Activated CD8-positive, alpha-beta T cell treated with anti-CD3 and anti-CD28 coated beads, Interleukin-2, amount 10 ng/mL, durations not matched to agents 7 days and 5 days (primary cell): ENCODE measurements at regions not wholly inside any gene's neighbourhood (a gene's known extent, or its start where the extent isn't known, plus 50 kb on each side); places are given as distances from the start of the nearest gene placed in this dataset.

Source experiments
- ATAC-seq: fragments of 150-1000 bp; cut with Tn5 transposase; one replicate; pipeline ENCODE4 v1.10.0; 2021; ENCODE audit warnings: moderate library complexity
- CTCF ChIA-PET: fragments of 350-600 bp; sonication (Branson Sonifier 250); formaldehyde crosslinking; loops from one replicate; lab custom pipeline; 2021; ENCODE audit warnings: antibody characterized with exemption; lab: Charles Lee
- POLR2A ChIA-PET: fragments of 350-600 bp; sonication (Branson Sonifier 250); formaldehyde crosslinking; loops from one replicate; lab custom pipeline; 2021; ENCODE audit warnings: antibody characterized with exemption; lab: Charles Lee
- DNase-seq: peaks from one replicate; pipeline ENCODE4 v3.0.0-alpha.2; 2020
- H3K27ac Mint-ChIP-seq: one replicate; pipeline ENCODE4 v1.8.0; 2021; ENCODE audit warnings: mild to moderate bottlenecking, mixed read lengths
- H3K27me3 Mint-ChIP-seq: one replicate; pipeline ENCODE4 v1.8.0; 2021; ENCODE audit warnings: low read depth, mixed read lengths
- H3K36me3 Mint-ChIP-seq: one replicate; pipeline ENCODE4 v1.8.0; 2021; ENCODE audit warnings: low read depth, mixed read lengths
- H3K4me1 Mint-ChIP-seq: one replicate; pipeline ENCODE4 v1.8.0; 2021; ENCODE audit warnings: low read depth, mixed read lengths
- H3K4me3 Mint-ChIP-seq: one replicate; pipeline ENCODE4 v1.8.0; 2021; ENCODE audit warnings: mild to moderate bottlenecking, mixed read lengths
- H3K9me3 Mint-ChIP-seq: one replicate; pipeline ENCODE4 v1.8.0; 2022; ENCODE audit warnings: mixed read lengths; ENCODE audit not compliant: insufficient read depth

GRCh38 chr6:145427232-145427631, 308.1 kb downstream of the EPM2A start:
- H3K4me1 Mint-ChIP-seq = no peaks in the 10 kb centered on the region
- no peaks in the 10 kb centered on the region for H3K27me3 Mint-ChIP-seq
- DNase-seq (no peak), ATAC-seq (no peak)
- CTCF ChIA-PET = interaction anchor here (0.7 kb wide), 1 partner anchor 334 kb away, joined by 3 read pairs; no protein-coding TSS in a partner anchor
- H3K9me3 Mint-ChIP-seq = no peaks in the 10 kb centered on the region
- no peaks in the 10 kb centered on the region for H3K36me3 Mint-ChIP-seq
- no peak overlapping the region for H3K4me3 Mint-ChIP-seq
- POLR2A ChIA-PET = no interaction called here
- H3K27ac Mint-ChIP-seq = no peak overlapping the region

- H3K9me3 Mint-ChIP-seq = no peaks in the 10 kb centered on the region
- no peak for ATAC-seq
- no peak overlapping the region for H3K27ac Mint-ChIP-seq
- no peak overlapping the region for H3K4me3 Mint-ChIP-seq
- no peaks in the 10 kb centered on the region for H3K36me3 Mint-ChIP-seq
- ChIA-PET POLR2A (interaction anchor here (0.6 kb wide), 1 partner anchor 132 kb away, joined by 3 read pairs; no protein-coding TSS in a partner anchor), CTCF (no interaction called here)
- DNase-seq = no peak
- no peaks in the 10 kb centered on the region for H3K27me3 Mint-ChIP-seq
- no peaks in the 10 kb centered on the region for H3K4me1 Mint-ChIP-seq
These were observed 306.6 kb downstream of the EPM2A start for GRCh38 chr6:145428706-145429105.

GRCh38 chr6:145442110-145442509, 293.2 kb downstream of the EPM2A start:
- no peak overlapping the region for H3K27ac Mint-ChIP-seq
- no peaks in the 10 kb centered on the region for H3K4me1 Mint-ChIP-seq
- CTCF ChIA-PET = no interaction called here
- H3K4me3 Mint-ChIP-seq = no peak overlapping the region
- POLR2A ChIA-PET = no interaction called here
- no peaks in the 10 kb centered on the region for H3K27me3 Mint-ChIP-seq
- no peak for ATAC-seq
- no peaks in the 10 kb centered on the region for H3K36me3 Mint-ChIP-seq
- no peak for DNase-seq
- H3K9me3 Mint-ChIP-seq = peaks cover 11% of the 10 kb centered on the region

GRCh38 chr6:145445674-145446073, 289.6 kb downstream of the EPM2A start:
- CTCF ChIA-PET = no interaction called here
- POLR2A ChIA-PET = no interaction called here
- H3K27ac Mint-ChIP-seq = no peak overlapping the region
- no peak overlapping the region for H3K4me3 Mint-ChIP-seq
- no peaks in the 10 kb centered on the region for H3K36me3 Mint-ChIP-seq
- no peaks in the 10 kb centered on the region for H3K27me3 Mint-ChIP-seq
- no peaks in the 10 kb centered on the region for H3K4me1 Mint-ChIP-seq
- H3K9me3 Mint-ChIP-seq = peaks cover 11% of the 10 kb centered on the region
- no peak for DNase-seq
- no peak for ATAC-seq

GRCh38 chr6:145451029-145451428, 284.3 kb downstream of the EPM2A start:
- ATAC-seq = no peak
- no peak for DNase-seq
- ChIA-PET POLR2A (no interaction called here), CTCF (no interaction called here)
- no peaks in the 10 kb centered on the region for H3K36me3 Mint-ChIP-seq
- H3K4me3 Mint-ChIP-seq = no peak overlapping the region
- no peak overlapping the region for H3K27ac Mint-ChIP-seq
- H3K4me1 Mint-ChIP-seq = no peaks in the 10 kb centered on the region
- peaks cover 9% of the 10 kb centered on the region for H3K9me3 Mint-ChIP-seq
- no peaks in the 10 kb centered on the region for H3K27me3 Mint-ChIP-seq

GRCh38 chr6:145453376-145453775, 281.9 kb downstream of the EPM2A start:
- peaks cover 4% of the 10 kb centered on the region for H3K9me3 Mint-ChIP-seq
- no peak overlapping the region for H3K27ac Mint-ChIP-seq
- H3K36me3 Mint-ChIP-seq = no peaks in the 10 kb centered on the region
- ATAC-seq (no peak), DNase-seq (no peak)
- H3K4me3 Mint-ChIP-seq = no peak overlapping the region
- no peaks in the 10 kb centered on the region for H3K4me1 Mint-ChIP-seq
- ChIA-PET CTCF (no interaction called here), POLR2A (no interaction called here)
- no peaks in the 10 kb centered on the region for H3K27me3 Mint-ChIP-seq

GRCh38 chr6:145454006-145454405, 281.3 kb downstream of the EPM2A start:
- Mint-ChIP-seq H3K4me1 (no peaks in the 10 kb centered on the region), H3K27me3 (no peaks in the 10 kb centered on the region), H3K4me3 (no peak overlapping the region), H3K27ac (no peak overlapping the region), H3K9me3 (peaks cover 4% of the 10 kb centered on the region), H3K36me3 (no peaks in the 10 kb centered on the region)
- DNase-seq (no peak), ATAC-seq (no peak)
- CTCF ChIA-PET = no interaction called here
- POLR2A ChIA-PET = no interaction called here

GRCh38 chr6:145457556-145457955, 277.8 kb downstream of the EPM2A start:
- H3K27ac Mint-ChIP-seq = no peak overlapping the region
- no peaks in the 10 kb centered on the region for H3K4me1 Mint-ChIP-seq
- no peaks in the 10 kb centered on the region for H3K36me3 Mint-ChIP-seq
- H3K9me3 Mint-ChIP-seq = peaks cover 4% of the 10 kb centered on the region
- H3K4me3 Mint-ChIP-seq = no peak overlapping the region
- DNase-seq (no peak), ATAC-seq (no peak)
- H3K27me3 Mint-ChIP-seq = no peaks in the 10 kb centered on the region
- ChIA-PET CTCF (no interaction called here), POLR2A (no interaction called here)

- ChIA-PET CTCF (no interaction called here), POLR2A (no interaction called here)
- Mint-ChIP-seq H3K4me3 (no peak overlapping the region), H3K27ac (no peak overlapping the region), H3K27me3 (no peaks in the 10 kb centered on the region), H3K4me1 (no peaks in the 10 kb centered on the region), H3K36me3 (no peaks in the 10 kb centered on the region), H3K9me3 (peaks cover 9% of the 10 kb centered on the region)
- no peak for ATAC-seq
- DNase-seq = no peak
These were observed 266.8 kb downstream of the EPM2A start for GRCh38 chr6:145468534-145468933.

- Mint-ChIP-seq H3K4me3 (no peak overlapping the region), H3K9me3 (peaks cover 9% of the 10 kb centered on the region), H3K36me3 (no peaks in the 10 kb centered on the region), H3K27me3 (no peaks in the 10 kb centered on the region), H3K4me1 (no peaks in the 10 kb centered on the region), H3K27ac (no peak overlapping the region)
- ChIA-PET POLR2A (no interaction called here), CTCF (no interaction called here)
- DNase-seq (no peak), ATAC-seq (no peak)
These were observed 266.3 kb downstream of the EPM2A start for GRCh38 chr6:145469021-145469420.

- POLR2A ChIA-PET = no interaction called here
- Mint-ChIP-seq H3K4me3 (no peak overlapping the region), H3K27me3 (no peaks in the 10 kb centered on the region), H3K4me1 (no peaks in the 10 kb centered on the region), H3K9me3 (peaks cover 19% of the 10 kb centered on the region), H3K27ac (no peak overlapping the region), H3K36me3 (no peaks in the 10 kb centered on the region)
- no peak for ATAC-seq
- DNase-seq = no peak
- CTCF ChIA-PET = no interaction called here
These were observed 259.4 kb downstream of the EPM2A start for GRCh38 chr6:145475794-145476396.

GRCh38 chr6:145480024-145480423, 255.3 kb downstream of the EPM2A start:
- Mint-ChIP-seq H3K27me3 (no peaks in the 10 kb centered on the region), H3K36me3 (no peaks in the 10 kb centered on the region), H3K4me3 (no peak overlapping the region), H3K27ac (no peak overlapping the region), H3K9me3 (peaks cover 10% of the 10 kb centered on the region), H3K4me1 (no peaks in the 10 kb centered on the region)
- DNase-seq (no peak), ATAC-seq (no peak)
- ChIA-PET CTCF (no interaction called here), POLR2A (no interaction called here)
